IMR-90 (cell line): ENCODE measurements at regions not wholly inside any gene's neighbourhood (a gene's known extent, or its start where the extent isn't known, plus 50 kb on each side); places are given as distances from the start of the nearest gene placed in this dataset.

ENCODE experiments used
- ATAC-seq: fragments of 200-7000 bp; cut with Tn5 transposase; 2 replicates; pipeline ENCODE4 v1.9.1; 2020; ENCODE audit warnings: low read depth, mild to moderate bottlenecking, moderate library complexity
- BruUV-seq: library from RNA; stranded (reverse); fragments of 400-500 nt; replicated peaks from 2 replicates; lab custom pipeline; 2021; lab: Mats Ljungman, UMichigan
- CTCF ChIA-PET: fragments of 300-600 bp; formaldehyde crosslinking; extraction: SDS; loops from one replicate; lab custom pipeline; 2021; ENCODE audit warnings: antibody characterized with exemption; lab: Yijun Ruan, JAX
- POLR2A ChIA-PET: fragments of 300-600 bp; sonication (Branson Sonifier 250); formaldehyde crosslinking; loops from one replicate; lab custom pipeline; 2022; ENCODE audit warnings: antibody characterized with exemption; ENCODE audit not compliant: unreplicated experiment; lab: Charles Lee
- DNase-seq: peaks from one replicate; pipeline ENCODE4 v3.0.0; 2013
- H2AFZ ChIP-seq: replicated peaks from 2 replicates; pipeline ENCODE3; 2013; ENCODE audit warnings: low read length, mild to moderate bottlenecking; ENCODE audit not compliant: poor library complexity
- H2AK5ac ChIP-seq: 2 replicates; pipeline ENCODE4 v1.6.1; 2013; ENCODE audit warnings: low read depth, low read length, inconsistent platforms
- H2AK9ac ChIP-seq: replicated peaks from 2 replicates; pipeline ENCODE3; 2013; ENCODE audit warnings: mild to moderate bottlenecking, low read depth, low read length, moderate library complexity; ENCODE audit not compliant: poor library complexity
- H2BK120ac ChIP-seq: 2 replicates; pipeline ENCODE4 v1.6.1; 2013; ENCODE audit warnings: low read depth, low read length, inconsistent platforms
- H2BK15ac ChIP-seq: 3 replicates; pipeline ENCODE4 v1.6.1; 2013; ENCODE audit warnings: low read depth, low read length, inconsistent platforms
- H2BK20ac ChIP-seq: 2 replicates; pipeline ENCODE4 v1.6.1; 2013; ENCODE audit warnings: low read depth, mild to moderate bottlenecking, inconsistent platforms, low read length, moderate library complexity
- H2BK5ac ChIP-seq: 2 replicates; pipeline ENCODE4 v1.6.1; 2013; ENCODE audit warnings: mild to moderate bottlenecking, low read depth, low read length, inconsistent platforms; ENCODE audit not compliant: poor library complexity, severe bottlenecking
- H3K14ac ChIP-seq: replicated peaks from 2 replicates; pipeline ENCODE4 v1.6.1; 2013; ENCODE audit warnings: low read depth, low read length, inconsistent platforms
- H3K18ac ChIP-seq: 2 replicates; pipeline ENCODE4 v1.6.1; 2013; ENCODE audit warnings: low read depth, low read length, control low read depth
- H3K23ac ChIP-seq: 2 replicates; pipeline ENCODE4 v1.6.1; 2013; ENCODE audit warnings: low read depth, low read length, inconsistent platforms
- H3K27ac ChIP-seq: 2 replicates; pipeline ENCODE4 v1.5.1; 2013; ENCODE audit warnings: mild to moderate bottlenecking, control low read depth, low read length; ENCODE audit not compliant: insufficient read depth
- H3K27me3 ChIP-seq: 2 replicates; pipeline ENCODE4 v1.6.1; 2013; ENCODE audit warnings: low read length; ENCODE audit not compliant: control insufficient read depth, insufficient read depth
- H3K36me3 ChIP-seq: 2 replicates; pipeline ENCODE4 v1.6.1; 2013; ENCODE audit warnings: low read length, mixed read lengths; ENCODE audit not compliant: control insufficient read depth, insufficient read depth
- H3K4ac ChIP-seq: 2 replicates; pipeline ENCODE4 v1.6.1; 2013; ENCODE audit warnings: low read depth, low read length, inconsistent platforms
- H3K4me1 ChIP-seq: 2 replicates; pipeline ENCODE4 v1.6.1; 2013; ENCODE audit warnings: low read length, mixed read lengths; ENCODE audit not compliant: control insufficient read depth, insufficient read depth
- H3K4me2 ChIP-seq: 2 replicates; pipeline ENCODE4 v1.6.1; 2013; ENCODE audit warnings: low read depth, mild to moderate bottlenecking, control low read depth, low read length, moderate library complexity
- H3K4me3 ChIP-seq: 2 replicates; pipeline ENCODE4 v1.5.1; 2013; ENCODE audit warnings: low read depth, mild to moderate bottlenecking, control low read depth, low read length, moderate library complexity; ENCODE audit not compliant: insufficient read depth
- H3K56ac ChIP-seq: 2 replicates; pipeline ENCODE4 v1.6.1; 2013; ENCODE audit warnings: low read length, inconsistent platforms; ENCODE audit not compliant: insufficient read depth; ENCODE audit errors: extremely low read depth
- H3K79me1 ChIP-seq, 2 experiments: 2 replicates each; pipeline ENCODE4 v1.6.1; 2013; ENCODE audit warnings: low read length in 2 of 2, inconsistent platforms in 1 of 2, low read depth in 1 of 2
- H3K9ac ChIP-seq: 2 replicates; pipeline ENCODE4 v1.6.1; 2013; ENCODE audit warnings: low read depth, low read length, control low read depth
- H3K9me1 ChIP-seq: 2 replicates; pipeline ENCODE4 v1.6.1; 2013; ENCODE audit warnings: low read length, inconsistent platforms; ENCODE audit not compliant: insufficient read depth
- H3K9me3 ChIP-seq: 2 replicates; pipeline ENCODE4 v1.6.1; 2013; ENCODE audit warnings: low read length; ENCODE audit not compliant: control insufficient read depth, insufficient read depth
- H4K20me1 ChIP-seq: 2 replicates; pipeline ENCODE4 v1.6.1; 2013; ENCODE audit warnings: low read length, inconsistent platforms; ENCODE audit not compliant: insufficient read depth
- H4K5ac ChIP-seq: 2 replicates; pipeline ENCODE4 v1.6.1; 2013; ENCODE audit warnings: mild to moderate bottlenecking, low read depth, low read length, control low read depth
- H4K8ac ChIP-seq, 2 experiments: 2 replicates each; pipeline ENCODE4 v1.6.1; 2013; ENCODE audit warnings: low read depth in 2 of 2, low read length in 2 of 2, control low read depth in 1 of 2, inconsistent platforms in 1 of 2
- H4K91ac ChIP-seq: 2 replicates; pipeline ENCODE4 v1.6.1; 2013; ENCODE audit warnings: low read depth, low read length, inconsistent platforms; ENCODE audit not compliant: insufficient read depth
- CEBPB ChIP-seq: IDR thresholded peaks from 2 replicates; pipeline ENCODE4 v1.6.1; 2012; ENCODE audit warnings: low read depth, low read length, improper control_type of control experiment
- MAFK ChIP-seq: IDR thresholded peaks from 2 replicates; pipeline ENCODE4 v1.6.1; 2012; ENCODE audit warnings: low read depth, low read length, improper control_type of control experiment
- NFE2L2 ChIP-seq: fragments of 150-350 bp; IDR thresholded peaks from 2 replicates; pipeline ENCODE4 v1.6.1; 2016; ENCODE audit warnings: low read depth, mild to moderate bottlenecking, low read length
- POLR2A ChIP-seq: IDR thresholded peaks from 2 replicates; pipeline ENCODE4 v1.6.1; 2012; ENCODE audit warnings: mild to moderate bottlenecking, low read depth, low read length
- RAD21 ChIP-seq: IDR thresholded peaks from 2 replicates; pipeline ENCODE4 v1.6.1; 2012; ENCODE audit warnings: low read length, improper control_type of control experiment
- RCOR1 ChIP-seq: IDR thresholded peaks from 2 replicates; pipeline ENCODE4 v1.6.1; 2012; ENCODE audit warnings: mild to moderate bottlenecking, low read length, improper control_type of control experiment; ENCODE audit not compliant: insufficient replicate concordance
- SMC3 ChIP-seq: fragments of 150-350 bp; IDR thresholded peaks from 2 replicates; pipeline ENCODE4 v1.6.1; 2016; ENCODE audit warnings: low read depth, mild to moderate bottlenecking, antibody characterized with exemption, low read length, moderate library complexity
- WGBS, 2 experiments: methylation state at CpG; one replicate each; pipeline versions ENCODE4 v1.1.5 to v1.1.7; 2013; ENCODE audit warnings: missing lambda C conversion rate in 2 of 2; ENCODE audit not compliant: insufficient read length in 1 of 2; ENCODE audit errors: extremely low coverage in 2 of 2; 5-methylcytosine and 5-hydroxymethylcytosine counted together
- dilution Hi-C: fragments of 300-500 bp; cut with HindIII; formaldehyde crosslinking; loops from one replicate; pipeline ENCODE4 v1.14.3; 2018; ENCODE audit warnings: low sequenced_read_pairs; ENCODE audit not compliant: unreplicated experiment
- in situ Hi-C: fragments of 300-500 bp; cut with MboI; formaldehyde crosslinking; loops from 3 replicates; pipeline ENCODE4 v1.14.3; 2019; ENCODE audit warnings: low sequenced_read_pairs, inconsistent platforms, mixed read lengths
- intact Hi-C: fragments of 100-400 bp; cut with micrococcal nuclease; formaldehyde crosslinking; loops from 2 replicates; pipeline ENCODE4 v1.10.0; 2022
- TF ChIP-seq, protein P1 (sequence below): conservative IDR thresholded peaks from 2 replicates; pipeline ENCODE4 v1.5.1; 2012; ENCODE audit warnings: mild to moderate bottlenecking, low read depth, low read length, improper control_type of control experiment
- TF ChIP-seq, protein P2 (sequence below): fragments of 150-350 bp; IDR thresholded peaks from 2 replicates; pipeline ENCODE4 v1.6.1; 2017; ENCODE audit warnings: mild to moderate bottlenecking, antibody characterized with exemption, low read length, low read depth

DNA sequence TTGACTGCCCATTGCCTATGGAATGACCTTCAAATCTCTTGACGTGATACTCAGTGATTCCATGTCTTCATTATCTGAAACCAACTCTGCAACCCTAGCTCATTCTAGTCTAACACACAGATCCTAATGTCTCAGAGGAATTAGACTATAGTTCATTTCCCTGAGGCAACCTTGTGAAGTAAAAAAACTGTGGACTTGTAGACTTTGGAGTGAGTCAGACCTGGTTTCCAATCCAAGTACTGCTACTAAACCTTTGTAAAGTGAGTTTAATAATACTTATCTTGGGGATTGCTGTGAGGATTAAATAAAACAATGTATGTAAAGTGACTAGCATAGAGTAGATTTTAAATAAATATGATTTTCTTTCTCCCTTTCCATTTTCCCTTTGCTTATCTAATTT, 226.1 kb downstream of the BLID start:
- H4K20me1 ChIP-seq, result no peaks in the 10 kb centered on the region
- peaks cover 22% of the 10 kb centered on the region; the same call in 1 of the 2 replicates for H3K4me1 ChIP-seq
- H4K5ac ChIP-seq, result no peak overlapping the region
- H3K9me1 ChIP-seq, result 0 out of 2 replicates have a peak, but pooled peaks cover 8% of the 10 kb centered on the region
- CTCF ChIA-PET, result no interaction called here
- TF ChIP-seq NFE2L2 (no peak), CEBPB (no peak), RCOR1 (no peak), SMC3 (no peak), POLR2A (no peak), MAFK (no peak), RAD21 (no peak)
- TF ChIP-seq, protein P1, sequence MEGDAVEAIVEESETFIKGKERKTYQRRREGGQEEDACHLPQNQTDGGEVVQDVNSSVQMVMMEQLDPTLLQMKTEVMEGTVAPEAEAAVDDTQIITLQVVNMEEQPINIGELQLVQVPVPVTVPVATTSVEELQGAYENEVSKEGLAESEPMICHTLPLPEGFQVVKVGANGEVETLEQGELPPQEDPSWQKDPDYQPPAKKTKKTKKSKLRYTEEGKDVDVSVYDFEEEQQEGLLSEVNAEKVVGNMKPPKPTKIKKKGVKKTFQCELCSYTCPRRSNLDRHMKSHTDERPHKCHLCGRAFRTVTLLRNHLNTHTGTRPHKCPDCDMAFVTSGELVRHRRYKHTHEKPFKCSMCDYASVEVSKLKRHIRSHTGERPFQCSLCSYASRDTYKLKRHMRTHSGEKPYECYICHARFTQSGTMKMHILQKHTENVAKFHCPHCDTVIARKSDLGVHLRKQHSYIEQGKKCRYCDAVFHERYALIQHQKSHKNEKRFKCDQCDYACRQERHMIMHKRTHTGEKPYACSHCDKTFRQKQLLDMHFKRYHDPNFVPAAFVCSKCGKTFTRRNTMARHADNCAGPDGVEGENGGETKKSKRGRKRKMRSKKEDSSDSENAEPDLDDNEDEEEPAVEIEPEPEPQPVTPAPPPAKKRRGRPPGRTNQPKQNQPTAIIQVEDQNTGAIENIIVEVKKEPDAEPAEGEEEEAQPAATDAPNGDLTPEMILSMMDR, result no peak
- TF ChIP-seq, protein P2, sequence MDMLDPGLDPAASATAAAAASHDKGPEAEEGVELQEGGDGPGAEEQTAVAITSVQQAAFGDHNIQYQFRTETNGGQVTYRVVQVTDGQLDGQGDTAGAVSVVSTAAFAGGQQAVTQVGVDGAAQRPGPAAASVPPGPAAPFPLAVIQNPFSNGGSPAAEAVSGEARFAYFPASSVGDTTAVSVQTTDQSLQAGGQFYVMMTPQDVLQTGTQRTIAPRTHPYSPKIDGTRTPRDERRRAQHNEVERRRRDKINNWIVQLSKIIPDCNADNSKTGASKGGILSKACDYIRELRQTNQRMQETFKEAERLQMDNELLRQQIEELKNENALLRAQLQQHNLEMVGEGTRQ, result no peak
- H2BK120ac ChIP-seq, result peak overlapping the region; percentile 71
- WGBS, 2 experiments, result no CpG with 5 or more reads among the region's 1 CpG
- peak; percentile 73 for DNase-seq
- H3K56ac ChIP-seq, result no peak overlapping the region
- ATAC-seq, result peak; percentile 27; the same call in 1 of the 2 replicates
- H2AFZ ChIP-seq, result no peak overlapping the region
- H3K4me3 ChIP-seq, result no peak overlapping the region
- 0 out of 3 replicates have a peak overlapping the region, but pooled peaks have one; percentile 42 for H2BK15ac ChIP-seq
- no peak overlapping the region for H2AK9ac ChIP-seq
- POLR2A ChIA-PET, result no interaction called here
- no peak overlapping the region for H3K9ac ChIP-seq
- BruUV-seq, result no TSS peak
- H3K79me1 ChIP-seq, result no peaks in the 10 kb centered on the region
- no peak overlapping the region for H3K27ac ChIP-seq
- H4K8ac ChIP-seq, result peak overlapping the region in 1 of 2 experiments; percentile 60; a peak in 1 of 4 replicates
- intact Hi-C loops (loop anchor here (5.0 kb wide), 1 partner anchor 42 kb away; no protein-coding TSS in a partner anchor), dilution Hi-C loops (no loop called here), in situ Hi-C loops (no loop called here)
- H3K4ac ChIP-seq, result peak overlapping the region; percentile 34; the same call in 1 of the 2 replicates
- H3K14ac ChIP-seq, result peak overlapping the region; percentile 51; the same call in 1 of the 2 replicates
- no peaks in the 10 kb centered on the region for H3K27me3 ChIP-seq
- no peak overlapping the region for H4K91ac ChIP-seq
- H3K18ac ChIP-seq, result peak overlapping the region; percentile 78; the same call in 1 of the 2 replicates
- 0 out of 2 replicates have a peak overlapping the region, but pooled peaks have one; percentile 35 for H3K23ac ChIP-seq
- H2BK5ac ChIP-seq, result peak overlapping the region; percentile 57
- no peaks in the 10 kb centered on the region for H3K36me3 ChIP-seq
- no peaks in the 10 kb centered on the region for H3K9me3 ChIP-seq
- H2AK5ac ChIP-seq, result no peak overlapping the region
- H3K4me2 ChIP-seq, result peak overlapping the region; percentile 48; the same call in 1 of the 2 replicates
- peak overlapping the region; percentile 22; the same call in 1 of the 2 replicates for H2BK20ac ChIP-seq
